ENCODE measurements at regions not wholly inside any gene's neighbourhood (a gene's known extent, or its start where the extent isn't known, plus 50 kb on each side); places are given as distances from the start of the nearest gene placed in this dataset.

DNA sequence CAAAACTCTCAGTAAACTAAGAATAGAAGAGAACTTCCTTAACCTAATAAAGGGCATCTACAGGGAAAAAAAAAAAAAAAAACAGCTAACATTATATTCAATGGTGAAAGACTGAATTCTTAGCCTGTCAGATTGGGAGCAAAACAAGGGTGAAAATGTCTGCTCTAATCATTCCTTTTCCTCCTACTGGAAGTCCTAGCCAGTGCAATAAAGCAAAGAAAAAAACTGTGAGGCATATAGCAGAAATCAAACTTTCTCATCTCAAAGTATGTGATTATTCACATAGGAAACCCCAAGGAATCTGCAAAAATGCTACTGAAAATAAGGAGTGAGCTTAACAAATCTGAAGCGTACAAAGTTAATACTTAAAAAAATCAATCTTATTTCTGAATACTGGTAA is 170.7 kb downstream of the NUAK1 start:
- Histone ChIP-seq H3K9ac (ENCODE audit: insufficient read depth, low read length) (no peak overlapping the region), H3K4me1 (ENCODE audit: control insufficient read depth, extremely low read depth, insufficient read depth, low read length) (no peaks in the 10 kb centered on the region), H2AFZ (ENCODE audit: low read length) (no peak overlapping the region), H4K20me1 (ENCODE audit: control insufficient read depth, extremely low read depth, insufficient read depth, low read length) (no peaks in the 10 kb centered on the region), H3K4me3 (replicated peaks in 1 of 4; ENCODE audit: control extremely low read depth in 1 of 4, insufficient read depth in 1 of 4, low read depth in 3 of 4, low read length in 4 of 4) (no peak overlapping the region), H3K27ac (ENCODE audit: insufficient read depth, low read length) (no peak overlapping the region), H3K79me2 (ENCODE audit: control insufficient read depth, insufficient read depth, low read length) (no peaks in the 10 kb centered on the region), H3K27me3 (ENCODE audit: control insufficient read depth, insufficient read depth, low read length) (no peaks in the 10 kb centered on the region), H3K36me3 (ENCODE audit: control insufficient read depth, insufficient read depth, low read length) (no peaks in the 10 kb centered on the region), H3K4me2 (ENCODE audit: extremely low read depth, insufficient read depth, low read length) (no peak overlapping the region), H3K9me3 (ENCODE audit: control insufficient read depth, insufficient read depth, low read depth, low read length) (no peaks in the 10 kb centered on the region)
- TF ChIP-seq, protein P1, sequence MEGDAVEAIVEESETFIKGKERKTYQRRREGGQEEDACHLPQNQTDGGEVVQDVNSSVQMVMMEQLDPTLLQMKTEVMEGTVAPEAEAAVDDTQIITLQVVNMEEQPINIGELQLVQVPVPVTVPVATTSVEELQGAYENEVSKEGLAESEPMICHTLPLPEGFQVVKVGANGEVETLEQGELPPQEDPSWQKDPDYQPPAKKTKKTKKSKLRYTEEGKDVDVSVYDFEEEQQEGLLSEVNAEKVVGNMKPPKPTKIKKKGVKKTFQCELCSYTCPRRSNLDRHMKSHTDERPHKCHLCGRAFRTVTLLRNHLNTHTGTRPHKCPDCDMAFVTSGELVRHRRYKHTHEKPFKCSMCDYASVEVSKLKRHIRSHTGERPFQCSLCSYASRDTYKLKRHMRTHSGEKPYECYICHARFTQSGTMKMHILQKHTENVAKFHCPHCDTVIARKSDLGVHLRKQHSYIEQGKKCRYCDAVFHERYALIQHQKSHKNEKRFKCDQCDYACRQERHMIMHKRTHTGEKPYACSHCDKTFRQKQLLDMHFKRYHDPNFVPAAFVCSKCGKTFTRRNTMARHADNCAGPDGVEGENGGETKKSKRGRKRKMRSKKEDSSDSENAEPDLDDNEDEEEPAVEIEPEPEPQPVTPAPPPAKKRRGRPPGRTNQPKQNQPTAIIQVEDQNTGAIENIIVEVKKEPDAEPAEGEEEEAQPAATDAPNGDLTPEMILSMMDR (conservative IDR thresholded peaks at IDR 0.05 in 1 of 2, IDR thresholded peaks at IDR 0.05 in 1 of 2; ENCODE audit: low read depth in 1 of 2, low read length in 2 of 2): no peak
- no peak for TF ChIP-seq EZH2 (IDR thresholded peaks at IDR 0.05; ENCODE audit: low read length, missing control alignments)
- DNase-seq (ENCODE audit: low read depth in 2 of 2): no peak

DNA sequence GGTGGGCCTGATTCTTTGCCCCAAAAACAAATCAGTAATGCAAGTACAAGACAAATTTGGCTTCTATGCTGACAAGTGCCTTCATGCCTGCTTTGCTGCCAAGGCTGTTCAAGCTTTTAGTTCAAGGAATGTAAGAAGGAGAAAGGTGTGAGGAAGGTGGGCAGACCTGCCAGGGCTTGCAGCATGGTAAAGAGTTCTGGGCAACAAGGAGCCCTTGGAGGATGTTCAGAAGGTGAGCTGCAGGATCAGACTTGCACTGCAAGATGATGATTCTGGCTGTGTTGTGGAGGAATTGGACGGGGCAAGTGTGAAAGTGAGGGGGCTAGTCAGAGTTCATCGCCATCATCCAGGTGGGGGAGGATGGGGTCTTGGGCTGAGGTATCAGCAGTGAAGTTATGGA is 167.9 kb downstream of the NUAK1 start:
- H3K9me3 ChIP-seq (ENCODE audit: control insufficient read depth, insufficient read depth, low read depth, low read length): no peaks in the 10 kb centered on the region
- no peaks in the 10 kb centered on the region for H3K79me2 ChIP-seq (ENCODE audit: control insufficient read depth, insufficient read depth, low read length)
- H3K9ac ChIP-seq (ENCODE audit: insufficient read depth, low read length): no peak overlapping the region
- H2AFZ ChIP-seq (ENCODE audit: low read length): no peak overlapping the region
- no peaks in the 10 kb centered on the region for H3K27me3 ChIP-seq (ENCODE audit: control insufficient read depth, insufficient read depth, low read length)
- no peaks in the 10 kb centered on the region for H3K4me1 ChIP-seq (ENCODE audit: control insufficient read depth, extremely low read depth, insufficient read depth, low read length)
- TF ChIP-seq EZH2 (IDR thresholded peaks at IDR 0.05; ENCODE audit: low read length, missing control alignments): no peak
- H3K4me3 ChIP-seq (replicated peaks in 1 of 4; ENCODE audit: control extremely low read depth in 1 of 4, insufficient read depth in 1 of 4, low read depth in 3 of 4, low read length in 4 of 4): no peak overlapping the region
- no peaks in the 10 kb centered on the region for H3K36me3 ChIP-seq (ENCODE audit: control insufficient read depth, insufficient read depth, low read length)
- H4K20me1 ChIP-seq (ENCODE audit: control insufficient read depth, extremely low read depth, insufficient read depth, low read length): no peaks in the 10 kb centered on the region
- H3K27ac ChIP-seq (ENCODE audit: insufficient read depth, low read length): no peak overlapping the region
- no peak overlapping the region for H3K4me2 ChIP-seq (ENCODE audit: extremely low read depth, insufficient read depth, low read length)
- no peak for DNase-seq (ENCODE audit: low read depth in 2 of 2)

DNA sequence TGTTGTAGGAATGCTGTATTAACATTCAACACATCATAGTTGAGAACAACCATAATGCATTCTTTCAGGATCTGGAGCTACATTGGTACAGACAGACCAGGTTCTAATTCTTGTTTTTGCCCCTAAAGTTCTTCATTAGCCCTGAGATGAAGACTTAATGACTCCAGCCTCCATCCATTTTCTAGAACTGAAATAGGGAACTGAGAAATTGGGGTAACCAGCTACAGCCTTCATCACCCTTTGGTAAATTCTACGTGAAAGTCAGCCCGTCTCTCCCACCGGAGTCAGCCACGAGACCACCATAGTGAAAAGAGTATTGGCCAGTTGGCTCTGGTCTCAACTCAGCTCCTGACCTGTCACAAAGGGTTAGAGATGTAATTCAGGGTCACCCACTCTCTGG is 164.0 kb downstream of the NUAK1 start:
- Histone ChIP-seq H4K20me1 (ENCODE audit: control insufficient read depth, extremely low read depth, insufficient read depth, low read length) (no peaks in the 10 kb centered on the region), H3K4me2 (ENCODE audit: extremely low read depth, insufficient read depth, low read length) (no peak overlapping the region), H3K27ac (ENCODE audit: insufficient read depth, low read length) (no peak overlapping the region), H3K27me3 (ENCODE audit: control insufficient read depth, insufficient read depth, low read length) (no peaks in the 10 kb centered on the region), H3K9ac (ENCODE audit: insufficient read depth, low read length) (no peak overlapping the region), H3K9me3 (ENCODE audit: control insufficient read depth, insufficient read depth, low read depth, low read length) (no peaks in the 10 kb centered on the region), H2AFZ (ENCODE audit: low read length) (no peak overlapping the region), H3K4me3 (replicated peaks in 1 of 4; ENCODE audit: control extremely low read depth in 1 of 4, insufficient read depth in 1 of 4, low read depth in 3 of 4, low read length in 4 of 4) (no peak overlapping the region), H3K36me3 (ENCODE audit: control insufficient read depth, insufficient read depth, low read length) (no peaks in the 10 kb centered on the region), H3K4me1 (ENCODE audit: control insufficient read depth, extremely low read depth, insufficient read depth, low read length) (no peaks in the 10 kb centered on the region), H3K79me2 (ENCODE audit: control insufficient read depth, insufficient read depth, low read length) (no peaks in the 10 kb centered on the region)
- no peak for DNase-seq (ENCODE audit: low read depth in 2 of 2)
- TF ChIP-seq, protein P1 (conservative IDR thresholded peaks at IDR 0.05 in 1 of 2, IDR thresholded peaks at IDR 0.05 in 1 of 2; ENCODE audit: low read depth in 1 of 2, low read length in 2 of 2): no peak
- no peak for TF ChIP-seq EZH2 (IDR thresholded peaks at IDR 0.05; ENCODE audit: low read length, missing control alignments)

All from fibroblast of lung (primary cell).